ENCODE measurements at regions not wholly inside any gene's neighbourhood (a gene's known extent, or its start where the extent isn't known, plus 50 kb on each side); places are given as distances from the start of the nearest gene placed in this dataset.

- ChIA-PET CTCF (ENCODE audit: partially characterized antibody) (no interaction called here), POLR2A (ENCODE audit: partially characterized antibody) (no interaction called here)
- Histone ChIP-seq H2BK120ac (replicated peaks; ENCODE audit: low read depth, low read length) (no peak overlapping the region), H3K56ac (replicated peaks; ENCODE audit: insufficient read length, low read depth, low read length) (no peak overlapping the region), H2BK12ac (ENCODE audit: low read depth, low read length) (no peak overlapping the region), H4K20me1 (replicated peaks in 1 of 2; ENCODE audit: control insufficient read depth in 1 of 2, insufficient read depth in 2 of 2, low read length in 2 of 2) (no peaks in the 10 kb centered on the region), H3K9me3 (ENCODE audit: insufficient read depth in 2 of 2, low read depth in 1 of 2, low read length in 1 of 2) (no peaks in the 10 kb centered on the region), H3K4me2 (ENCODE audit: insufficient read depth in 1 of 2, low read depth in 2 of 2, low read length in 2 of 2) (no peak overlapping the region), H3K23ac (ENCODE audit: insufficient read length) (no peak overlapping the region), H3K36me3 (ENCODE audit: control insufficient read depth in 2 of 4, insufficient read depth in 4 of 4, low read length in 3 of 4) (no peaks in the 10 kb centered on the region), H2BK5ac (ENCODE audit: low read depth, low read length) (no peak overlapping the region), H4K91ac (replicated peaks; ENCODE audit: insufficient read length, low read length) (no peak overlapping the region), H4K5ac (ENCODE audit: insufficient read length, low read depth, low read length) (no peak overlapping the region), H3K27ac (ENCODE audit: low read depth, low read length) (no peak overlapping the region), H3K4me1 (replicated peaks in 1 of 4; ENCODE audit: control insufficient read depth in 3 of 4, insufficient read depth in 4 of 4, low read length in 3 of 4) (no peaks in the 10 kb centered on the region), H2AK5ac (ENCODE audit: low read depth, low read length) (no peak overlapping the region), H3K14ac (ENCODE audit: insufficient read length) (no peak overlapping the region), H2BK15ac (ENCODE audit: low read length) (no peak overlapping the region), H3K4ac (replicated peaks; ENCODE audit: insufficient read length, low read depth, low read length) (no peak overlapping the region), H3K79me1 (ENCODE audit: low read depth, low read length) (no peaks in the 10 kb centered on the region), H3K79me2 (ENCODE audit: control insufficient read depth in 1 of 2, insufficient read depth in 2 of 2, low read length in 2 of 2) (no peaks in the 10 kb centered on the region), H3K18ac (ENCODE audit: extremely low read depth, low read length) (no peak overlapping the region), H2AFZ (ENCODE audit: low read length) (no peak overlapping the region), H3K23me2 (ENCODE audit: low read depth, low read length) (no peaks in the 10 kb centered on the region), H3K27me3 (replicated peaks in 1 of 4; ENCODE audit: control insufficient read depth in 3 of 4, extremely low read depth in 1 of 4, insufficient read depth in 3 of 4, low read length in 3 of 4) (no peaks in the 10 kb centered on the region), H3K9ac (replicated peaks in 1 of 4; ENCODE audit: extremely low read depth in 1 of 4, low read depth in 3 of 4, low read length in 3 of 4) (no peak overlapping the region), H4K8ac (ENCODE audit: extremely low read depth, insufficient read depth, low read length) (no peak overlapping the region), H2BK20ac (ENCODE audit: low read length) (no peak overlapping the region), H3K4me3 (ENCODE audit: extremely low read depth in 1 of 4, insufficient read depth in 2 of 4, low read depth in 3 of 4, low read length in 4 of 4) (no peak overlapping the region)
- 92% methylated on average over 5 of the region's 5 CpGs; no CpG with 5 or more reads in 1 of the 2 experiments for WGBS, 2 experiments (ENCODE audit: extremely low coverage in 1 of 2, insufficient coverage in 1 of 2, insufficient read length in 1 of 2, insufficient replicate concordance in 2 of 2, low coverage in 1 of 2, low lambda C conversion rate in 2 of 2, missing lambda C conversion rate in 1 of 2)
- FAIRE-seq = no peak
- DNase-seq (ENCODE audit: low read depth in 1 of 2, low spot score in 2 of 2) = no peak
- no peak for TF ChIP-seq SP1 (IDR thresholded peaks at IDR 0.05; ENCODE audit: low read depth, low read length)
- no peak for TF ChIP-seq RXRA (IDR thresholded peaks at IDR 0.05; ENCODE audit: insufficient read depth, low read depth, low read length)
- no peak for TF ChIP-seq ZNF274 (IDR thresholded peaks at IDR 0.05; ENCODE audit: borderline replicate concordance, extremely low read depth, low read length)
- no peak for TF ChIP-seq TAF7 (optimal IDR thresholded peaks at IDR 0.05; ENCODE audit: borderline replicate concordance, low read depth, low read length)
- no peak for TF ChIP-seq E2F6 (IDR thresholded peaks at IDR 0.05)
- no peak for TF ChIP-seq JUND (IDR thresholded peaks at IDR 0.05; ENCODE audit: low read length)
- TF ChIP-seq HDAC2 (IDR thresholded peaks at IDR 0.05; ENCODE audit: borderline replicate concordance in 1 of 2, low read depth in 2 of 2, low read length in 2 of 2) = no peak
- TF ChIP-seq SRF (IDR thresholded peaks at IDR 0.05; ENCODE audit: low read depth, low read length) = no peak
- TF ChIP-seq CBX8 (IDR thresholded peaks at IDR 0.05; ENCODE audit: borderline replicate concordance, low read depth, low read length) = no peak
- TF ChIP-seq CTBP2 (IDR thresholded peaks at IDR 0.05; ENCODE audit: borderline replicate concordance, insufficient read depth, insufficient read length, low read length) = no peak
- TF ChIP-seq PHF8 (conservative IDR thresholded peaks at IDR 0.05; ENCODE audit: low read depth, low read length) = no peak
- TF ChIP-seq TBP (IDR thresholded peaks at IDR 0.05; ENCODE audit: low read depth, low read length) = no peak
- no peak for TF ChIP-seq GTF2F1 (IDR thresholded peaks at IDR 0.05; ENCODE audit: borderline replicate concordance, low read depth, low read length)
- TF ChIP-seq KDM5A (IDR thresholded peaks at IDR 0.05; ENCODE audit: low read length) = no peak
- no peak for TF ChIP-seq YY1 (IDR thresholded peaks at IDR 0.05; ENCODE audit: low read depth, low read length)
These were observed 262.9 kb downstream of the DIRAS2 start for GRCh38 chr9:90379771-90380170.

All from H1 (cell line).